IgD-negative memory B cell (primary cell): ENCODE measurements at regions not wholly inside any gene's neighbourhood (a gene's known extent, or its start where the extent isn't known, plus 50 kb on each side); places are given as distances from the start of the nearest gene placed in this dataset.
"Not testable (repeated sequence)": the region's sequence is repeated elsewhere in the genome, so short reads cannot be mapped to it uniquely, and the experiment has no call there.

ENCODE experiments used
- H3K27ac Mint-ChIP-seq, 3 donors: one replicate each; pipeline ENCODE4 v1.8.0; 2020 to 2022; ENCODE audit warnings: mild to moderate bottlenecking in 3 of 3, mixed read lengths in 3 of 3, moderate library complexity in 1 of 3
- H3K27me3 Mint-ChIP-seq: one replicate; pipeline ENCODE4 v1.8.0; 2021; ENCODE audit warnings: mixed read lengths
- H3K36me3 Mint-ChIP-seq: one replicate; pipeline ENCODE4 v1.8.0; 2020; ENCODE audit warnings: mild to moderate bottlenecking, mixed read lengths
- H3K4me1 Mint-ChIP-seq, 3 donors: one replicate each; pipeline ENCODE4 v1.8.0; 2020 to 2022; ENCODE audit warnings: mixed read lengths in 3 of 3, mild to moderate bottlenecking in 1 of 3
- H3K4me3 Mint-ChIP-seq, 4 donors: one replicate each; pipeline ENCODE4 v1.8.0; 2020 to 2022; ENCODE audit warnings: mild to moderate bottlenecking in 4 of 4, mixed read lengths in 4 of 4, moderate library complexity in 3 of 4
- H3K9me3 Mint-ChIP-seq, 3 donors: one replicate each; pipeline ENCODE4 v1.8.0; 2020 to 2021; ENCODE audit warnings: mixed read lengths in 3 of 3, mild to moderate bottlenecking in 1 of 3

DNA sequence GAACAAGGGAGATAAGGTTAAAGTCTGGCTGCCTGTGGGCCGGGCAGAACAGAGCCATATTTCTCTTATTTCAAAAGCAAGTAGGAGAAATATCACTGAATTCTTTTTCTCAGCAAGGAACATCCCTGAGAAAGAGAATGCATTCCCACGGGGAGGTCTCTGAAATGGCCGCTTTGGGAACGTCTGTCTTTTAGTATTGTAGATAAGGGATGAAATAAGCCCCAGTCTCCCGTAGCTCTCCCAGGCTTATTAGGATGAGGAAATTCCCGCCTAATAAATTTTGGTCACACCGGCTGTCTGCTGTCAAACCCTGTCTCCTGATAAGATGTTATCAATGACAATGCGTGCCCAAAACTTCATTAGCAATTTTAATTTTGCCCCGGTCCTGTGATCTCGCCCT is 1353.3 kb downstream of the PLA2G4A start:
- not testable (repeated sequence) for H3K36me3 Mint-ChIP-seq, H3K27me3 Mint-ChIP-seq, H3K27ac Mint-ChIP-seq, H3K4me1 Mint-ChIP-seq, H3K4me3 Mint-ChIP-seq
- H3K9me3 Mint-ChIP-seq = peaks cover 0 to 22% (median 2%) of the 10 kb centered on the region in 3 donors

- H3K27me3 Mint-ChIP-seq = no peaks in the 10 kb centered on the region
- H3K27ac Mint-ChIP-seq = no peak overlapping the region
- no peaks in the 10 kb centered on the region for H3K4me1 Mint-ChIP-seq
- no peaks in the 10 kb centered on the region for H3K36me3 Mint-ChIP-seq
- H3K4me3 Mint-ChIP-seq = no peak overlapping the region
- H3K9me3 Mint-ChIP-seq = peaks cover 0 to 18% (median 0%) of the 10 kb centered on the region in 3 donors
Measured at GRCh38 chr1:188188317-188188716, 1359.6 kb downstream of the PLA2G4A start.

DNA sequence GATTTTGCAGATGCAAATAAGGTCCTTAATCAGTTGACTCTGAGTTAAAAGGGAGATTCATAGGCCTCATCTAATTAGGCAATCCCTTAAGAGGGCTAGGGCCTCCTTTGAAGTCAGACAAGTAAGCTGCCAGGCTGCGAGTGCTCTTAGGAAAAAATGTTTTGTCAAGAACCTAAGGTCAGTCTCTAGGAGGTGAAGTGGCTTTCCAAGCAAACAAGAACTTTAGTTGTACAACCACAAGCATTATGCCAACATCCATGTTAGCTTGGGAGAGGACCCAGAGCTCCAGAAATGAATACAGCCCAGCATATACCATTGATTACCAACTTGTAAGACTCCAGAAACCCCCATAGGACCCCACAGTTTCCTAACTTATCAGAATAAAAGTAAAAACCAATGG is 1366.2 kb downstream of the PLA2G4A start:
- Mint-ChIP-seq H3K36me3 (no peaks in the 10 kb centered on the region), H3K27ac (no peak overlapping the region)

GRCh38 chr1:188218289-188218688 is 1389.5 kb downstream of the PLA2G4A start:
- no peaks in the 10 kb centered on the region for H3K4me1 Mint-ChIP-seq
- no peak overlapping the region for H3K4me3 Mint-ChIP-seq
- no peak overlapping the region for H3K27ac Mint-ChIP-seq
- no peaks in the 10 kb centered on the region for H3K27me3 Mint-ChIP-seq
- no peaks in the 10 kb centered on the region for H3K36me3 Mint-ChIP-seq
- peaks cover 0 to 3% (median 0%) of the 10 kb centered on the region in 3 donors for H3K9me3 Mint-ChIP-seq

More for the DNA sequence above, 1366.2 kb downstream of the PLA2G4A start:
- H3K4me1 Mint-ChIP-seq = peaks cover 0 to 1% (median 0%) of the 10 kb centered on the region in 3 donors
- H3K27me3 Mint-ChIP-seq = no peaks in the 10 kb centered on the region
- H3K9me3 Mint-ChIP-seq = peaks cover 2 to 7% (median 7%) of the 10 kb centered on the region in 3 donors
- H3K4me3 Mint-ChIP-seq = no peak overlapping the region

DNA sequence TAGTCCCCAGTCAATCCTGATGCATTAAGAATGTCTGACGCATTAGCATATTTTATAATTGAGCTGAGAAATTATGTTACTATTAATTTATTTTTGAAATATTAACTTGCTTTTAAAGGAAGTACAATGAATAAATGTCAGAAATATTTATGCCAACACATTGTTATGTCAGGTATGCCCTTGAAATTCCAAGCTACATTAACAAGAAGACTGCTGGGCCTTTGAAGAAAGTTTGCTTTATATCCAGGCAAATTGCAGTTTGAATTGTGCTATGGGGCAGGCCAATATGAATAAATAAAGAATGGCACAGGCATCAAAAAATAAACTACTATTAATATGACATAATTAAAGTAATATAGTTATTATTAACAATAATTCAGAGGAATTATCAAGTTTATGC is 1391.3 kb downstream of the PLA2G4A start:
- no peaks in the 10 kb centered on the region for H3K27me3 Mint-ChIP-seq
- no peaks in the 10 kb centered on the region for H3K4me1 Mint-ChIP-seq
- peaks cover 0 to 5% (median 3%) of the 10 kb centered on the region in 3 donors for H3K9me3 Mint-ChIP-seq
- H3K36me3 Mint-ChIP-seq = no peaks in the 10 kb centered on the region
- H3K27ac Mint-ChIP-seq = no peak overlapping the region
- H3K4me3 Mint-ChIP-seq = no peak overlapping the region

DNA sequence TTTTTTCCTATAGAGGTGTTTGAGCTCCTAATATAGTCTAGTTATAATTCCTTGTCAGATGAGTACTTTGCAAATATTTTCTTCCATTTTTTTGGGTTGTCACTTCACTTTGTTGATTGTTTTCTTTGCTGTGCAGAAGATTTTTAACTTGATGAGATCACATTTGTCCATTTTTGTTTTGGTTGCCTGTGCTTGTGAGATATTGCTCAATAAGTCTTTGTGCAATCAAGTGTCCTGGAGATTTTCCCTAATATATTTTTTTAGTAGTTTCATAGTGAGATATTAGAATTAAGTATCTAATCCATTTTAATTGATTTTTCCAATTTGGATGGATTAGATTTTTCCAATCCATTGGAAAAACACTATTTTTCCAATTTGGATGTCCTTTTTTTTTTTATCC is 1395.5 kb downstream of the PLA2G4A start:
- no peaks in the 10 kb centered on the region for H3K27me3 Mint-ChIP-seq
- peaks cover 2 to 13% (median 5%) of the 10 kb centered on the region in 3 donors for H3K9me3 Mint-ChIP-seq
- H3K4me3 Mint-ChIP-seq = no peak overlapping the region
- H3K27ac Mint-ChIP-seq = no peak overlapping the region
- H3K4me1 Mint-ChIP-seq = no peaks in the 10 kb centered on the region
- no peaks in the 10 kb centered on the region for H3K36me3 Mint-ChIP-seq

GRCh38 chr1:188225975-188226374 is 1397.2 kb downstream of the PLA2G4A start:
- no peaks in the 10 kb centered on the region for H3K27me3 Mint-ChIP-seq
- H3K27ac Mint-ChIP-seq = no peak overlapping the region
- H3K4me3 Mint-ChIP-seq = no peak overlapping the region

DNA sequence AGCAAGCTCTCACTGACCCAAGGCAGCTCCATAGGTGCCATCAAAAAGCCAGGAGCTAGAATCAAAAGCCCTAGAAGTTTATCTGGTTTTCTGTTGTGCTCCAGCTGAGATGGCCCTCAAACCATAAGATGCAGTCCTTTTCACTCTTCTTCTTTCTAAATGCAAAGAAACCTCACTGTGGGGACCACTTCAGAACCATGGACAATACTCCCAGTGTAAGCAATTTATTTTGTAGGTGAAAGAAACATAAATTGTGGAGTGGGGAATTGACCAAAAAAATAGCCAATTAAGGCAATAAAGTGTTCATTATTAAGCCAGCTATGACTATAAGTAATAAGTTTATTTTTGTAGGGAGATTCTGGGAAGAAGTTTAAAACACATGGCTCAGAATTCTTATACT is 1399.9 kb downstream of the PLA2G4A start:
- peaks cover 2 to 13% (median 7%) of the 10 kb centered on the region in 3 donors for H3K9me3 Mint-ChIP-seq
- no peaks in the 10 kb centered on the region for H3K4me1 Mint-ChIP-seq
- no peak overlapping the region for H3K27ac Mint-ChIP-seq
- no peaks in the 10 kb centered on the region for H3K27me3 Mint-ChIP-seq
- H3K4me3 Mint-ChIP-seq = no peak overlapping the region
- H3K36me3 Mint-ChIP-seq = no peaks in the 10 kb centered on the region

More at GRCh38 chr1:188225975-188226374, 1397.2 kb downstream of the PLA2G4A start:
- H3K9me3 Mint-ChIP-seq = peaks cover 2 to 13% (median 5%) of the 10 kb centered on the region in 3 donors
- H3K36me3 Mint-ChIP-seq = no peaks in the 10 kb centered on the region
- no peaks in the 10 kb centered on the region for H3K4me1 Mint-ChIP-seq

GRCh38 chr1:188237573-188238348 is 1409.0 kb downstream of the PLA2G4A start:
- H3K4me3 Mint-ChIP-seq = no peak overlapping the region
- no peaks in the 10 kb centered on the region for H3K9me3 Mint-ChIP-seq
- H3K27ac Mint-ChIP-seq = no peak overlapping the region
- H3K27me3 Mint-ChIP-seq = no peaks in the 10 kb centered on the region
- H3K36me3 Mint-ChIP-seq = no peaks in the 10 kb centered on the region
- H3K4me1 Mint-ChIP-seq = no peaks in the 10 kb centered on the region

- Mint-ChIP-seq H3K27ac (no peak overlapping the region), H3K4me3 (no peak overlapping the region), H3K27me3 (no peaks in the 10 kb centered on the region), H3K36me3 (no peaks in the 10 kb centered on the region), H3K4me1 (no peaks in the 10 kb centered on the region), H3K9me3 (no peaks in the 10 kb centered on the region)
Measured at GRCh38 chr1:188240772-188241406, 1412.1 kb downstream of the PLA2G4A start.

DNA sequence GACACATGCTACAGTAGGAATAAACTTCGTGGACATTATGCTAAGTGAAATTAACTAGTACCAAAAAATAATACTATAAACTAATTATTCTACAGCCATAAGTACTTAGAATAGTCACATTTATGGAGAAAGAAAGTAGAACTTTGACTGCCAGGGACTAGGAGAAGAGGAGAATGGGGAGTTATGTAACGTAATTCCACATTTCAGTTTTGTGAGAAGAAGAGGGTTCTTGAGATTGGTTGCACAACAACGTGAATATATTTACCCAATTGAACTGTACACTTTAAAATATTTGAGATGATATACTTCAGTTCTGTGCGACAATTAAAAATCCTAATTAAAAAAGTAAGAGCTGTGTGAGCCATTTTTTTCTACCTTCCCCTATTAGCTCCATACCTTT is 1412.9 kb downstream of the PLA2G4A start:
- Mint-ChIP-seq H3K36me3 (no peaks in the 10 kb centered on the region), H3K4me3 (no peak overlapping the region), H3K27me3 (no peaks in the 10 kb centered on the region), H3K9me3 (no peaks in the 10 kb centered on the region), H3K27ac (no peak overlapping the region), H3K4me1 (no peaks in the 10 kb centered on the region)

- Mint-ChIP-seq H3K27me3 (no peaks in the 10 kb centered on the region), H3K9me3 (peaks cover 0 to 4% (median 0%) of the 10 kb centered on the region in 3 donors), H3K4me3 (no peak overlapping the region), H3K4me1 (no peaks in the 10 kb centered on the region), H3K27ac (no peak overlapping the region), H3K36me3 (no peaks in the 10 kb centered on the region)
Measured at GRCh38 chr1:188243456-188243855, 1414.7 kb downstream of the PLA2G4A start.

GRCh38 chr1:188244681-188245080 is 1415.9 kb downstream of the PLA2G4A start:
- no peaks in the 10 kb centered on the region for H3K4me1 Mint-ChIP-seq
- no peaks in the 10 kb centered on the region for H3K27me3 Mint-ChIP-seq
- H3K4me3 Mint-ChIP-seq = no peak overlapping the region
- no peaks in the 10 kb centered on the region for H3K36me3 Mint-ChIP-seq
- H3K9me3 Mint-ChIP-seq = peaks cover 0 to 4% (median 0%) of the 10 kb centered on the region in 3 donors
- H3K27ac Mint-ChIP-seq = no peak overlapping the region

GRCh38 chr1:188247255-188247654 is 1418.5 kb downstream of the PLA2G4A start:
- peak overlapping the region in 1 of 4 donors; percentile 2 for H3K4me3 Mint-ChIP-seq

GRCh38 chr1:188249811-188250210 is 1421.1 kb downstream of the PLA2G4A start:
- H3K4me1 Mint-ChIP-seq = peaks cover 0 to 1% (median 0%) of the 10 kb centered on the region in 3 donors
- no peaks in the 10 kb centered on the region for H3K36me3 Mint-ChIP-seq
- H3K4me3 Mint-ChIP-seq = no peak overlapping the region
- H3K27ac Mint-ChIP-seq = no peak overlapping the region
- peaks cover 0 to 4% (median 0%) of the 10 kb centered on the region in 3 donors for H3K9me3 Mint-ChIP-seq
- no peaks in the 10 kb centered on the region for H3K27me3 Mint-ChIP-seq

More at GRCh38 chr1:188247255-188247654, 1418.5 kb downstream of the PLA2G4A start:
- H3K36me3 Mint-ChIP-seq = no peaks in the 10 kb centered on the region
- H3K9me3 Mint-ChIP-seq = peaks cover 0 to 4% (median 0%) of the 10 kb centered on the region in 3 donors
- H3K4me1 Mint-ChIP-seq = no peaks in the 10 kb centered on the region
- no peak overlapping the region for H3K27ac Mint-ChIP-seq
- H3K27me3 Mint-ChIP-seq = no peaks in the 10 kb centered on the region
